ENCODE measurements at regions not wholly inside any gene's neighbourhood (a gene's known extent, or its start where the extent isn't known, plus 50 kb on each side); places are given as distances from the start of the nearest gene placed in this dataset.

DNA sequence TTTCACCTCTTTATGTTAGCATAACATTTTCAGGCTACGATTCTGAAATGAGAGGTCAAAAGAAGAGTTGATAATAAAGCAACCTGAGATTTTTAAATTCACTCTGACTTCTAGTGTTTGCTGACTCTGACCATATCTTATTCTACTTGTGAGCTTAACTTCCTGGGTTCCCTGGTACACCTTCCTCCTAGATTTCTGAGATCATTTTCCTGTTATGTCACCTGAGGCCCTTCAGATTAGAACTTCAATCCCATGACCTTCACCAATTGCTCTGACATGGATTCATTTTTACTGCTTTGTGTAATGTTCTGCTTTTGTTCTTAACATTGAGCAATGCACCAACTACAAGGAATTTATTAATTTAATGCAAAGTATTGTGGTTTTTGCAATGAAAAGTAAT lies 542.9 kb upstream of the FLRT2 start:
- no peak for DNase-seq (ENCODE audit: low read depth)
- no peak overlapping the region for H3K4me3 ChIP-seq (ENCODE audit: low read length)
- TF ChIP-seq, protein P1, sequence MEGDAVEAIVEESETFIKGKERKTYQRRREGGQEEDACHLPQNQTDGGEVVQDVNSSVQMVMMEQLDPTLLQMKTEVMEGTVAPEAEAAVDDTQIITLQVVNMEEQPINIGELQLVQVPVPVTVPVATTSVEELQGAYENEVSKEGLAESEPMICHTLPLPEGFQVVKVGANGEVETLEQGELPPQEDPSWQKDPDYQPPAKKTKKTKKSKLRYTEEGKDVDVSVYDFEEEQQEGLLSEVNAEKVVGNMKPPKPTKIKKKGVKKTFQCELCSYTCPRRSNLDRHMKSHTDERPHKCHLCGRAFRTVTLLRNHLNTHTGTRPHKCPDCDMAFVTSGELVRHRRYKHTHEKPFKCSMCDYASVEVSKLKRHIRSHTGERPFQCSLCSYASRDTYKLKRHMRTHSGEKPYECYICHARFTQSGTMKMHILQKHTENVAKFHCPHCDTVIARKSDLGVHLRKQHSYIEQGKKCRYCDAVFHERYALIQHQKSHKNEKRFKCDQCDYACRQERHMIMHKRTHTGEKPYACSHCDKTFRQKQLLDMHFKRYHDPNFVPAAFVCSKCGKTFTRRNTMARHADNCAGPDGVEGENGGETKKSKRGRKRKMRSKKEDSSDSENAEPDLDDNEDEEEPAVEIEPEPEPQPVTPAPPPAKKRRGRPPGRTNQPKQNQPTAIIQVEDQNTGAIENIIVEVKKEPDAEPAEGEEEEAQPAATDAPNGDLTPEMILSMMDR (conservative IDR thresholded peaks at IDR 0.05; ENCODE audit: low read length), result no peak

DNA sequence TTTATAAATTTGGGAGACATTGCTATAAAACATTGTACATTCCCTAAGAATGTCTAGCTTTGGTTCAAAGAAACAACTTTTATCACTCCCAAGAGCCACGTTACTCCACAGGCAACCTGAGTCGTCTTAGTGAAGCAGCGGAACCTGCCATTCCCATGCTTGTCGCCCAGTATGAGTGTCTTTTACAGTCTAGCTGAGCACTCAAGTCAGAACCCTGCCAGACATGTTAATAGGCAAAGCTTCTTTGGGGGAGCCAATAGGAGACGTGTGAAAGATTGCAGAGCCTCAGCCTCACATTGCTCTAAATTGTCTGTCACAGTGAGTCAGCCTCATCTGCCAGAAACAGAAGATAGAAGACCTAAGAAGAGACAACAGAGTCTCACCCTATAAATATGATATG lies 541.6 kb upstream of the FLRT2 start:
- TF ChIP-seq, protein P1 (conservative IDR thresholded peaks at IDR 0.05; ENCODE audit: low read length), result no peak
- H3K4me3 ChIP-seq (ENCODE audit: low read length), result no peak overlapping the region
- no peak for DNase-seq (ENCODE audit: low read depth)

DNA sequence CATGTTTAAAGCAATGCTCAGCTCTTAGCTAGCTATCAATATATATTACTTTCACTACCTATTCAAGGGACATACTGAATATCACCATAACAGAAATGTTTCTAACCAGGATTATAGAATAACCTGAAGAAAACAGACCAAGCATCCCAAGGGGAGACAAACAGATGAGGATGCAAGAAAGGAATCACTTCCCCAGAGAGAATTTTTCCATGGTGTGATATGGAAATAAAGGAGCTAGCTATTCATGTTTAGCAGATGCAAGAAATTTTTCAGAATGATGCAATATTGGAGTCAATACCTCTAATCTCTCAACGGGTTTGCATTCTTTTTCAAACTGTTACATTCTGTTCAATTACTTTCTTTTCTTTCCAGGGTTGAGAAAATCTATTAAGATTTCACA lies 538.9 kb upstream of the FLRT2 start:
- no peak for DNase-seq (ENCODE audit: low read depth)
- H3K4me3 ChIP-seq (ENCODE audit: low read length), result no peak overlapping the region
- TF ChIP-seq, protein P1 (conservative IDR thresholded peaks at IDR 0.05; ENCODE audit: low read length), result no peak

DNA sequence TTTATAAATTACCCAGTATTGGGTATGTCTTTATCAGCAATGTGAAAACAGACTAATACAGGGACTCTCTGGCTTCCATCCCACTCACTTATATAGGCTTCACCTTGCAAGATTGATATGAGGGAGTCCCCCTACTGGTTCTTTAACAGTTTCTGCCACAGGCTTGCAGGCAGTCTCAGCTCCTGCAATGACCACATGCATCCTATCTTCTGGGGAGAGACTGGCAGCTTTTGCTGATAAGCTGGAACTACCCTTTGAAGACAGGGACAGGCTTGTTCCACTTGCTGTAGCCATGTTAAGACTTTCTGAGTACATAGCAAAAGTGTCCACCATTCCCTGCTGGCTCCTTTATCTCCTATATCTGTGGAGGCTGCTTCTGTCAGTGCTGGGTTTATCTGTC lies 531.7 kb upstream of the FLRT2 start:
- no peak for DNase-seq (ENCODE audit: low read depth)
- TF ChIP-seq, protein P1 (conservative IDR thresholded peaks at IDR 0.05; ENCODE audit: low read length), result no peak
- no peak overlapping the region for H3K4me3 ChIP-seq (ENCODE audit: low read length)

DNA sequence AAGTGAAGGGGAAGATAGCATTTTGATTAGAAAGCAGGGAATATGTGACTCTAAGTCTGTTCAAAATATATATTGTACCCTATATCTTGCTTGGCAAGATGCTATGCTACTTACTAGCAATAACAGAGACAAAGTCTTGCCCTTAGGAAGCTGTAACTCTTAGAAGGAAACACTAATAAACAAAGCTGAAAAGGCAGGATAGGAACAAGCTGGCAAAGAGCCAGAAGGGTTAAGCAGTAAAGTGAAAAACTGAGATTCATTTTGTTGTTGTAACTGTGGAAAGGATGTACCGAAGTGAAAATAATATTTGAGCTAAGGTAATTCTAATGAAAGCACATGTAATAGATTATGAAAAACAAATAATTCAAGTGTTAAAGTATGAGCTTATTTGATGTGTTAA lies 527.1 kb upstream of the FLRT2 start:
- H3K4me3 ChIP-seq (ENCODE audit: low read length), result no peak overlapping the region
- DNase-seq (ENCODE audit: low read depth), result no peak
- TF ChIP-seq, protein P1 (conservative IDR thresholded peaks at IDR 0.05; ENCODE audit: low read length), result no peak

DNA sequence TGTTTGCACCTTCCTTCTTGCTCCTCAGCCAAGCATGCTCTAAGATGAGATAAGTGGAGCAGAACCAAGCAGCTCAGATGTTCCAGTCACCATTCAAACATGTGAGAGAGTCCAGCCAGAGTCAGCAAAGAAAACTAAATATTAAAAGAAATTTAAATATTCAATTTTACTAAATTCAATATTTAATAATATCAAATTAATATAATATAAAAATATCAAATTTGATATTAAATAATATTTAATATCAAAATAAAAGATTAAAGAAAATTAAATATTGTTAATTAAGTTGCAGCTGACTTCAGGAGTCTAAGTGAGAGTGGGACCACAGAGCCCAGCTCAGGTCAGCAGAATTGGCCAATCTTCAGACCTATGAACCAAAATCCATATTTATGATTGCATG lies 526.1 kb upstream of the FLRT2 start:
- H3K4me3 ChIP-seq (ENCODE audit: low read length), result no peak overlapping the region
- TF ChIP-seq, protein P1 (conservative IDR thresholded peaks at IDR 0.05; ENCODE audit: low read length), result no peak
- DNase-seq (ENCODE audit: low read depth), result no peak

DNA sequence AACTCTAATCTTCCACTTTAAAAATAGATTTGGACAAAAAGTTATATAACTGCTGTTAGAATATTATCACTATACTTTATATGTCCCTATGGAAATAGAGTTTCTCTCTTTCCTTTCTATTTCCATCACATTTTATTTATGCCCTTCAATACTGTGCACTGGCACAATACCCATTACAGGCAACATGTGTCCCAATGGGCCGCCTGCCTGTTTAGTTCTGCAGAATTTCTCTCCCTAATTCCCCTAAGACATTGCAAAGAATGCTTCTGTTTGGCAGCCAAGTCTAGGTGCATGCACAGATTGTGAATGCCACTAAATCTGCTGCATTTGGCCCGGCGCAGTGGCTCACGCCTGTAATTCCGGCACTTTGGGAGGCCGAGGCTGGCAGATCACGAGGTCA lies 520.4 kb upstream of the FLRT2 start:
- no peak overlapping the region for H3K4me3 ChIP-seq (ENCODE audit: low read length)
- DNase-seq (ENCODE audit: low read depth), result no peak
- TF ChIP-seq, protein P1 (conservative IDR thresholded peaks at IDR 0.05; ENCODE audit: low read length), result no peak
